Peyer's patch (tissue), 4 donors: ENCODE measurements at regions not wholly inside any gene's neighbourhood (a gene's known extent, or its start where the extent isn't known, plus 50 kb on each side); places are given as distances from the start of the nearest gene placed in this dataset.

Experiments
- POLR2A ChIP-seq, 2 donors: fragments of 450-650 bp; IDR thresholded peaks; one replicate each; pipeline ENCODE4 v1.5.1; 2017; ENCODE audit warnings: antibody characterized with exemption in 2 of 2, mild to moderate bottlenecking in 2 of 2, moderate library complexity in 2 of 2
- TF ChIP-seq, protein P1 (sequence below), 6 experiments: fragments of 450-650 bp in 4 of 6; fragments of 200-600 bp in 2 of 6; sonication (generic) in 1 of 6; IDR thresholded peaks; one replicate each; pipeline ENCODE4 v1.5.1; 2017 to 2019; ENCODE audit warnings: antibody characterized with exemption in 6 of 6, mild to moderate bottlenecking in 3 of 6, moderate library complexity in 1 of 6

DNA sequence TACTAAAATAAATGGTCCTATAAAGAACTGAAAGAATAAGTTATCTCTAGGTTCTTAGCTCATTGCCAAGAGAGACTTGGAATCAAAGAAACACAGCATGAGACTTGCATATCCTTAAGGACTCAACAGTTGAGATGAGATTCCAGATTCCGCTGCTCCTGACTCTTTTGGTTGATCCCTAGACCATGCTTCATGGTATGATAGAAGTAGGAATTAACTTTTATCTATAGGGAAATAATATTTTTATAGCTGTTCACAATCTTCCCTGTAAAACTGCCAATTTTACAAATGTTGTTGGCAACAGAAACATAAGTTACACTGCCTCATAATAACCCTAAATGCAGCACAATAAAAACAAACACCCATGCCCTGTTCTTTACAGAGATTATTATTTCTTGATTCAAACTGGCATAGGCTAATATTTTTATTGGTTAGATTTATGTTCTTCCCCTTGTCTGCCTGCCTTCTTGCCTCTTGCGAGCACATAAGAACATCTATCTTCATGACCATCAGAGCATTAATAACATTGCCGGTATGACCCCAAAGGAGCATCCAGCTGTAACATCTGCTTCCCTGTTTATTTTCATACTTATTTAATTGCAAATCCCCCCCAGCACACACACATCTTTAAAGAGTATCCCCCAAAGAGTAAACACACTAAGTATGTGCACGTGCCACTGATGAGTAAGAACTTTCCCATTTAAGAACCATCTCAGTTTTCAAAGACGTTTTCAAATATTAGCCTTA is 735.7 kb upstream of the SLC8A1 start:
- TF ChIP-seq, protein P1, sequence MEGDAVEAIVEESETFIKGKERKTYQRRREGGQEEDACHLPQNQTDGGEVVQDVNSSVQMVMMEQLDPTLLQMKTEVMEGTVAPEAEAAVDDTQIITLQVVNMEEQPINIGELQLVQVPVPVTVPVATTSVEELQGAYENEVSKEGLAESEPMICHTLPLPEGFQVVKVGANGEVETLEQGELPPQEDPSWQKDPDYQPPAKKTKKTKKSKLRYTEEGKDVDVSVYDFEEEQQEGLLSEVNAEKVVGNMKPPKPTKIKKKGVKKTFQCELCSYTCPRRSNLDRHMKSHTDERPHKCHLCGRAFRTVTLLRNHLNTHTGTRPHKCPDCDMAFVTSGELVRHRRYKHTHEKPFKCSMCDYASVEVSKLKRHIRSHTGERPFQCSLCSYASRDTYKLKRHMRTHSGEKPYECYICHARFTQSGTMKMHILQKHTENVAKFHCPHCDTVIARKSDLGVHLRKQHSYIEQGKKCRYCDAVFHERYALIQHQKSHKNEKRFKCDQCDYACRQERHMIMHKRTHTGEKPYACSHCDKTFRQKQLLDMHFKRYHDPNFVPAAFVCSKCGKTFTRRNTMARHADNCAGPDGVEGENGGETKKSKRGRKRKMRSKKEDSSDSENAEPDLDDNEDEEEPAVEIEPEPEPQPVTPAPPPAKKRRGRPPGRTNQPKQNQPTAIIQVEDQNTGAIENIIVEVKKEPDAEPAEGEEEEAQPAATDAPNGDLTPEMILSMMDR (IDR thresholded peaks at IDR 0.05) = no peak
- no peak for TF ChIP-seq POLR2A (IDR thresholded peaks at IDR 0.05)
